ENCODE measurements at regions not wholly inside any gene's neighbourhood (a gene's known extent, or its start where the extent isn't known, plus 50 kb on each side); places are given as distances from the start of the nearest gene placed in this dataset.
"Not testable (repeated sequence)": the region's sequence is repeated elsewhere in the genome, so short reads cannot be mapped to it uniquely, and the experiment has no call there.

- ChIA-PET POLR2A (no interaction called here), CTCF (ENCODE audit: low intra/inter-chr PET ratio, low total read pairs) (no interaction called here)
- no peaks in the 10 kb centered on the region for H3K79me2 ChIP-seq (ENCODE audit: insufficient read depth, low read length)
- no TSS peak for BruUV-seq (replicated peaks)
- no peak overlapping the region for H3K27ac ChIP-seq (ENCODE audit: extremely low read length, insufficient read depth, low read length)
- DNase-seq (ENCODE audit: low spot score) (no peak), ATAC-seq (no peak), FAIRE-seq (no peak)
- H4K20me1 ChIP-seq (ENCODE audit: insufficient read depth, low read length), result no peaks in the 10 kb centered on the region
- intact Hi-C loops (cut with micrococcal nuclease; ENCODE audit: unreplicated experiment) (no loop called here), in situ Hi-C loops (cut with HindIII; ENCODE audit: extremely low pct_ligation_motif_present, low pct_unique_long_range_greater_than_20kb) (no loop called here)
- H2AFZ ChIP-seq (ENCODE audit: low read length), result no peak overlapping the region
- no peak overlapping the region for H3K4me3 ChIP-seq (replicated peaks in 1 of 3; ENCODE audit: insufficient read depth in 1 of 3, low read depth in 2 of 3, low read length in 3 of 3)
- H3K9me3 ChIP-seq (ENCODE audit: low read length), result no peaks in the 10 kb centered on the region
- TF ChIP-seq NFE2L2 (IDR thresholded peaks at IDR 0.05; ENCODE audit: low read length), result peak; percentile 63; the same call in 1 of the 2 replicates
- TF ChIP-seq NBN (conservative IDR thresholded peaks at IDR 0.05), result no peak
- TF ChIP-seq, protein P1, sequence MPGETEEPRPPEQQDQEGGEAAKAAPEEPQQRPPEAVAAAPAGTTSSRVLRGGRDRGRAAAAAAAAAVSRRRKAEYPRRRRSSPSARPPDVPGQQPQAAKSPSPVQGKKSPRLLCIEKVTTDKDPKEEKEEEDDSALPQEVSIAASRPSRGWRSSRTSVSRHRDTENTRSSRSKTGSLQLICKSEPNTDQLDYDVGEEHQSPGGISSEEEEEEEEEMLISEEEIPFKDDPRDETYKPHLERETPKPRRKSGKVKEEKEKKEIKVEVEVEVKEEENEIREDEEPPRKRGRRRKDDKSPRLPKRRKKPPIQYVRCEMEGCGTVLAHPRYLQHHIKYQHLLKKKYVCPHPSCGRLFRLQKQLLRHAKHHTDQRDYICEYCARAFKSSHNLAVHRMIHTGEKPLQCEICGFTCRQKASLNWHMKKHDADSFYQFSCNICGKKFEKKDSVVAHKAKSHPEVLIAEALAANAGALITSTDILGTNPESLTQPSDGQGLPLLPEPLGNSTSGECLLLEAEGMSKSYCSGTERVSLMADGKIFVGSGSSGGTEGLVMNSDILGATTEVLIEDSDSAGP (CRISPR knock-in tag; IDR thresholded peaks at IDR 0.05; ENCODE audit: borderline replicate concordance), result no peak
- TF ChIP-seq POLR2G (IDR thresholded peaks at IDR 0.05; ENCODE audit: low read depth, low read length), result no peak
- peak in 1 of 2 experiments; percentile 27; a peak in 2 of 4 replicates for TF ChIP-seq MAFK (conservative IDR thresholded peaks at IDR 0.05 in 1 of 2, IDR thresholded peaks at IDR 0.05 in 1 of 2; ENCODE audit: low read length in 2 of 2)
- TF ChIP-seq SNRNP70 (IDR thresholded peaks at IDR 0.05; ENCODE audit: low read depth, low read length), result no peak
- no peak for TF ChIP-seq ZNF776 (CRISPR knock-in tag; IDR thresholded peaks at IDR 0.05)
- no peak for TF ChIP-seq MIXL1 (CRISPR knock-in tag; IDR thresholded peaks at IDR 0.05)
- 56% methylated on average over 2 of the region's 2 CpGs for WGBS (ENCODE audit: low lambda C conversion rate)
- no peaks in the 10 kb centered on the region for H3K4me1 ChIP-seq (ENCODE audit: insufficient read depth, low read length)
- no peak overlapping the region for H3K4me2 ChIP-seq (ENCODE audit: low read depth, low read length)
- no peaks in the 10 kb centered on the region for H3K27me3 ChIP-seq (ENCODE audit: control insufficient read depth in 1 of 2, insufficient read depth in 2 of 2, low read length in 2 of 2)
- no peaks in the 10 kb centered on the region for H3K36me3 ChIP-seq (replicated peaks in 1 of 2; ENCODE audit: control insufficient read depth in 1 of 2, insufficient read depth in 2 of 2, low read length in 2 of 2)
- H3K9ac ChIP-seq (ENCODE audit: insufficient read depth, low read depth, low read length), result no peak overlapping the region
Observed at GRCh38 chr17:14724770-14725169, 423.9 kb downstream of the HS3ST3B1 start.

DNA sequence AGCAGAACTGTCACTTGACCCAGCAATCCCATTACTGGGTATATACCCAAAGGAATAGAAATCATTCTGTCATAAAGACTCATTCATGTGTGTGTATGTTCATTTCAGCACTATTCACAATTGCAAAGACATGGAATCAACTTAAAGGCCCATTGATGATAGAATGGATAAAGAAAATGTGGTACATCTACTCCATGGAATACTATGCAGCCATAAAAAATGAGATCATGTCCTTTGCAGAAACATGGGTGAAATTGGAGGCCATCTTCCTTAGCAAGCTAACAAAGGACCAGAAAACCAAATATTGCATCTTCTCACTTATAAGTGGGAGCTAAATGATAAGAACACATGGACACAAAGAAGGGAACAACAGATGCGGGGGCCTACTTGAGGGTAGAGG lies 422.5 kb downstream of the HS3ST3B1 start:
- H4K20me1 ChIP-seq (ENCODE audit: insufficient read depth, low read length); DNase-seq (ENCODE audit: low spot score); in situ Hi-C loops (cut with HindIII; ENCODE audit: extremely low pct_ligation_motif_present, low pct_unique_long_range_greater_than_20kb); H3K9me3 ChIP-seq (ENCODE audit: low read length); H3K4me3 ChIP-seq (replicated peaks in 1 of 3; ENCODE audit: insufficient read depth in 1 of 3, low read depth in 2 of 3, low read length in 3 of 3); H3K9ac ChIP-seq (ENCODE audit: insufficient read depth, low read depth, low read length); FAIRE-seq; H3K4me1 ChIP-seq (ENCODE audit: insufficient read depth, low read length); H2AFZ ChIP-seq (ENCODE audit: low read length); H3K27ac ChIP-seq (ENCODE audit: extremely low read length, insufficient read depth, low read length); ATAC-seq; H3K27me3 ChIP-seq (ENCODE audit: control insufficient read depth in 1 of 2, insufficient read depth in 2 of 2, low read length in 2 of 2); CTCF ChIA-PET (ENCODE audit: low intra/inter-chr PET ratio, low total read pairs); H3K79me2 ChIP-seq (ENCODE audit: insufficient read depth, low read length); H3K36me3 ChIP-seq (replicated peaks in 1 of 2; ENCODE audit: control insufficient read depth in 1 of 2, insufficient read depth in 2 of 2, low read length in 2 of 2); BruUV-seq (replicated peaks); intact Hi-C loops (cut with micrococcal nuclease; ENCODE audit: unreplicated experiment); POLR2A ChIA-PET; H3K4me2 ChIP-seq (ENCODE audit: low read depth, low read length): not testable (repeated sequence)
- WGBS (ENCODE audit: low lambda C conversion rate), result 79% methylated on average over 1 of the region's 1 CpG

Measured in HepG2 (cell line).